Ascending aorta (tissue), 2 donors: ENCODE measurements at regions not wholly inside any gene's neighbourhood (a gene's known extent, or its start where the extent isn't known, plus 50 kb on each side); places are given as distances from the start of the nearest gene placed in this dataset.

ENCODE experiments used
- DNase-seq, 2 donors: peaks; one replicate each; pipeline ENCODE4 v3.0.0-alpha.2; 2019; ENCODE audit warnings: low spot score in 2 of 2
- H3K27ac ChIP-seq, 2 donors: fragments of 200-600 bp; sonication (generic); one replicate each; pipeline ENCODE4 v1.5.1; 2016 to 2017; ENCODE audit warnings: mild to moderate bottlenecking in 1 of 2
- H3K27me3 ChIP-seq: fragments of 200-600 bp; sonication (generic); one replicate; pipeline ENCODE4 v1.5.1; 2017
- H3K36me3 ChIP-seq, 2 donors: fragments of 200-600 bp; sonication (generic); one replicate each; pipeline ENCODE4 v1.5.1; 2016
- H3K4me1 ChIP-seq, 2 donors: fragments of 200-600 bp; sonication (generic); one replicate each; pipeline ENCODE4 v1.5.1; 2016 to 2017; ENCODE audit warnings: mild to moderate bottlenecking in 1 of 2
- H3K4me3 ChIP-seq, 2 donors: fragments of 200-600 bp; sonication (generic); one replicate each; pipeline ENCODE4 v1.5.1; 2016 to 2017; ENCODE audit warnings: mild to moderate bottlenecking in 1 of 2
- H3K9me3 ChIP-seq, 2 donors: fragments of 200-600 bp; sonication (generic); one replicate each; pipeline ENCODE4 v1.5.1; 2016
- intact Hi-C: fragments of 100-400 bp; cut with DNase I; formaldehyde crosslinking; loops from one replicate; pipeline ENCODE4 v1.15.1; 2023
- TF ChIP-seq, protein P1 (sequence below), 3 experiments: fragments of 200-600 bp in 2 of 3; fragments of 450-650 bp in 1 of 3; sonication (generic) in 2 of 3; IDR thresholded peaks; one replicate each; pipeline ENCODE4 v1.5.1; 2016 to 2019; ENCODE audit warnings: antibody characterized with exemption in 3 of 3, mild to moderate bottlenecking in 1 of 3, moderate library complexity in 1 of 3

GRCh38 chr9:106383072-106383471 is 479.9 kb upstream of the ZNF462 start:
- TF ChIP-seq, protein P1, sequence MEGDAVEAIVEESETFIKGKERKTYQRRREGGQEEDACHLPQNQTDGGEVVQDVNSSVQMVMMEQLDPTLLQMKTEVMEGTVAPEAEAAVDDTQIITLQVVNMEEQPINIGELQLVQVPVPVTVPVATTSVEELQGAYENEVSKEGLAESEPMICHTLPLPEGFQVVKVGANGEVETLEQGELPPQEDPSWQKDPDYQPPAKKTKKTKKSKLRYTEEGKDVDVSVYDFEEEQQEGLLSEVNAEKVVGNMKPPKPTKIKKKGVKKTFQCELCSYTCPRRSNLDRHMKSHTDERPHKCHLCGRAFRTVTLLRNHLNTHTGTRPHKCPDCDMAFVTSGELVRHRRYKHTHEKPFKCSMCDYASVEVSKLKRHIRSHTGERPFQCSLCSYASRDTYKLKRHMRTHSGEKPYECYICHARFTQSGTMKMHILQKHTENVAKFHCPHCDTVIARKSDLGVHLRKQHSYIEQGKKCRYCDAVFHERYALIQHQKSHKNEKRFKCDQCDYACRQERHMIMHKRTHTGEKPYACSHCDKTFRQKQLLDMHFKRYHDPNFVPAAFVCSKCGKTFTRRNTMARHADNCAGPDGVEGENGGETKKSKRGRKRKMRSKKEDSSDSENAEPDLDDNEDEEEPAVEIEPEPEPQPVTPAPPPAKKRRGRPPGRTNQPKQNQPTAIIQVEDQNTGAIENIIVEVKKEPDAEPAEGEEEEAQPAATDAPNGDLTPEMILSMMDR (IDR thresholded peaks at IDR 0.05), result no peak

DNA sequence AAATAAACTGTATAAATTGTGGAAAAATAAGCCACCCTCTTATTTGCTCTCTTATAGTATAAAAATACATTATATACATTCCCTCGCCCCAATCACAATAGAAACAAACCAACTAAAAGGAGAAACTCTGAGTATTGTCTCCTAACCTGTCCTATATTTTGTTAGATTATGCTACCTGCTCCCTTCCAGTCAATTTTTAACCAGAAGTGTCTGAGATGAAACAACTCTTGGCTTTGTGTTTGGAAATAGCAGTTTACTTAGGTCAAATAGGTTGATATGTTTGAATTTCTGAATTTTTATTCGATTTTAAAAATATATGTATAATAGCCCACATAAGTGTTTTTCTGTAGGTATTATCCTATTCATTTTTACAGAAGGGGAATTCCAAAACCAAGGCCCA is 475.0 kb upstream of the ZNF462 start:
- TF ChIP-seq, protein P1 (IDR thresholded peaks at IDR 0.05), result no peak
- no peaks in the 10 kb centered on the region for H3K9me3 ChIP-seq
- no peak for DNase-seq
- intact Hi-C loops, result no loop called here
- no peaks in the 10 kb centered on the region for H3K4me1 ChIP-seq
- no peaks in the 10 kb centered on the region for H3K27me3 ChIP-seq
- H3K27ac ChIP-seq, result no peak overlapping the region
- no peaks in the 10 kb centered on the region for H3K36me3 ChIP-seq
- no peak overlapping the region for H3K4me3 ChIP-seq

More at GRCh38 chr9:106383072-106383471, 479.9 kb upstream of the ZNF462 start:
- H3K27me3 ChIP-seq, result no peaks in the 10 kb centered on the region
- DNase-seq, result no peak
- no peaks in the 10 kb centered on the region for H3K36me3 ChIP-seq
- no peaks in the 10 kb centered on the region for H3K9me3 ChIP-seq
- intact Hi-C loops, result no loop called here
- H3K4me1 ChIP-seq, result no peaks in the 10 kb centered on the region
- no peak overlapping the region for H3K4me3 ChIP-seq
- no peak overlapping the region for H3K27ac ChIP-seq

- no peak overlapping the region for H3K27ac ChIP-seq
- no peaks in the 10 kb centered on the region for H3K9me3 ChIP-seq
- no peak overlapping the region for H3K4me3 ChIP-seq
- TF ChIP-seq, protein P1 (IDR thresholded peaks at IDR 0.05), result no peak
- DNase-seq, result no peak
- H3K27me3 ChIP-seq, result no peaks in the 10 kb centered on the region
- H3K36me3 ChIP-seq, result no peaks in the 10 kb centered on the region
- intact Hi-C loops, result no loop called here
- H3K4me1 ChIP-seq, result no peaks in the 10 kb centered on the region
Observed at GRCh38 chr9:106393226-106393625, 469.7 kb upstream of the ZNF462 start.

GRCh38 chr9:106400170-106400569 is 462.8 kb upstream of the ZNF462 start:
- DNase-seq, result no peak
- Histone ChIP-seq H3K36me3 (no peaks in the 10 kb centered on the region), H3K9me3 (no peaks in the 10 kb centered on the region), H3K27ac (no peak overlapping the region), H3K27me3 (no peaks in the 10 kb centered on the region), H3K4me3 (no peak overlapping the region), H3K4me1 (no peaks in the 10 kb centered on the region)
- TF ChIP-seq, protein P1 (IDR thresholded peaks at IDR 0.05), result no peak
- intact Hi-C loops, result no loop called here

- no peaks in the 10 kb centered on the region for H3K4me1 ChIP-seq
- no peak for DNase-seq
- H3K36me3 ChIP-seq, result no peaks in the 10 kb centered on the region
- no peaks in the 10 kb centered on the region for H3K9me3 ChIP-seq
- TF ChIP-seq, protein P1 (IDR thresholded peaks at IDR 0.05), result no peak
- no peak overlapping the region for H3K27ac ChIP-seq
- intact Hi-C loops, result no loop called here
- H3K4me3 ChIP-seq, result no peak overlapping the region
- no peaks in the 10 kb centered on the region for H3K27me3 ChIP-seq
Observed at GRCh38 chr9:106400950-106401349, 462.0 kb upstream of the ZNF462 start.

GRCh38 chr9:106403081-106403480 is 459.9 kb upstream of the ZNF462 start:
- H3K9me3 ChIP-seq, result no peaks in the 10 kb centered on the region
- H3K4me3 ChIP-seq, result no peak overlapping the region
- TF ChIP-seq, protein P1 (IDR thresholded peaks at IDR 0.05), result no peak
- DNase-seq, result no peak
- no peaks in the 10 kb centered on the region for H3K4me1 ChIP-seq
- H3K27me3 ChIP-seq, result no peaks in the 10 kb centered on the region
- no peak overlapping the region for H3K27ac ChIP-seq
- no peaks in the 10 kb centered on the region for H3K36me3 ChIP-seq
- intact Hi-C loops, result no loop called here
